ENCODE measurements at regions not wholly inside any gene's neighbourhood (a gene's known extent, or its start where the extent isn't known, plus 50 kb on each side); places are given as distances from the start of the nearest gene placed in this dataset.
"Not testable (repeated sequence)": the region's sequence is repeated elsewhere in the genome, so short reads cannot be mapped to it uniquely, and the experiment has no call there.

DNA sequence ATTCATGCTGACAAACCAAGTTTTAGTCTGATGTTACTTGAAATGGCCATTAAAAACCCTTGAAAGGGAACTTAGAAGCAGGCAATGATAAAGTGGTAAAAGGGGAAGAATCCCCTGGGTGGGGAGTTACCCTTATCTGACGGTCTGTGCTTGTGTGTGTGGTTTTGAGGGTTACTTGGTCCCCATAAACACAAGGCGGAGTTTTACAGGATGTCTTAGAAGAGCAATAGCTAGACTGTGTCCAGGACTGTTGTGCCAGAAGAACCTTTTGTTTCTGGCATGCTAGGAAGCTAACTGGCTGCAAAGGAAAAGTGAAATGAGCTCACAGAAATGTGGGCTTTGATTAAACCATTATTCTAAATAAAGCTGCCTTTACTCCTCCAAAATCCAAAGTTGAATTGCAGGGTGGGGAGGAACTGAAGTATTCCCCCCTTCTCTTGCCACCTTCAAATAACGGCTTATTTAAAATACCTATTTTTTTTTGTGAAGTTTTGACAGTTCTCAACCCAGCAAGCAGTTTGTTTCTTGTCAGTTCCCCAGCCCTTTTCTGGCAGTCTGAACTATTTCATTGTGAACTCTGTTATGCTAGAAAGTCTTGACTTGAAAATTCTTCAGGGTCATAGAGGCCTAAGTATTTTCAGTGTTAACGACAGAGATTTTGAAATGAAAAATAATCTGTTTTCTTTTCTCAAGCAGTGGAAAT lies 443.5 kb downstream of the OTOL1 start:
- Mint-ChIP-seq H3K27me3 (ENCODE audit: low read depth) (no peaks in the 10 kb centered on the region), H3K4me3 (no peak overlapping the region), H3K36me3 (ENCODE audit: insufficient read depth in 2 of 2) (no peaks in the 10 kb centered on the region), H3K9me3 (peaks cover 3 to 11% of the 10 kb centered on the region in 2 donors), H3K4me1 (ENCODE audit: low read depth) (no peaks in the 10 kb centered on the region), H3K27ac (no peak overlapping the region)
- DNase-seq (no peak), ATAC-seq (replicated peaks in 1 of 2) (no peak)

DNA sequence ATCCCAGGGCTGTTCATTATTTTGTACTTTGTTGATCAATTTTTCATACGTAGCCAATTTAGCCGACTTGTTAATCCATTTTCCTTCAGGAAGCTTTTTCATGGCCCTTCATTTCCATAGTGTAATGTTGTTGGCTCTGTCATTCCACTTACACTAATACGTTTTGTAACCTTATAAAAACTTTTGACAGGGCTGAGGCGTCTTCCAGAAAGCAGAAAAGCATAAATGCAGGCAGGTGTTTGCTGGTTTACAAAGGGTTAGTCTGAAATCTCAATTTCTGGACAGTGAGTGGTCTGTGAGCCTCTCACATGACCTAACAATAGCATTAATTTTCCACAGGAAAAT lies 444.0 kb downstream of the OTOL1 start:
- Mint-ChIP-seq H3K27ac (no peak overlapping the region), H3K4me1 (ENCODE audit: low read depth) (no peaks in the 10 kb centered on the region), H3K36me3 (ENCODE audit: insufficient read depth in 2 of 2) (no peaks in the 10 kb centered on the region), H3K4me3 (no peak overlapping the region), H3K27me3 (ENCODE audit: low read depth) (no peaks in the 10 kb centered on the region), H3K9me3 (peaks cover 7 to 10% of the 10 kb centered on the region in 2 donors)
- ATAC-seq (replicated peaks in 1 of 2) (no peak), DNase-seq (no peak)

DNA sequence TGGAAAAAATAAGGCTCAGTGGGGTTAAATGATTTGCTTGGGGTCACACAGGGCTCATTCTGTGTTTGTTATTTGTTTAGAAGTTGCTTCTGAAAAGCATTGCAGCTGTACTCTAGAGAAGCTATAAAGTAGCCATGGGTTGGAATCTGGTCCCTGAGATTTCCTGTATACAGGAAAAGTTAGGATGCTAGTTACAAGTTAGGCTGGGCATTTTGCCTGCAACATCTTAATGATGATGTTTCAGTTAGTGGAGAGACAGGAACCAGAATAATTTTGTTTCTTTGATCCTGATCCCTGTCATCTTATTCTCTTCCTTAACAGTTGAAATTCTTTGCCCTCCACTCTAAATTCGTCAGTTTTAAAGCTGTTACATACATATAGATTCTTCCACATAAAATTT lies 445.3 kb downstream of the OTOL1 start:
- H3K27ac Mint-ChIP-seq = no peak overlapping the region

DNA sequence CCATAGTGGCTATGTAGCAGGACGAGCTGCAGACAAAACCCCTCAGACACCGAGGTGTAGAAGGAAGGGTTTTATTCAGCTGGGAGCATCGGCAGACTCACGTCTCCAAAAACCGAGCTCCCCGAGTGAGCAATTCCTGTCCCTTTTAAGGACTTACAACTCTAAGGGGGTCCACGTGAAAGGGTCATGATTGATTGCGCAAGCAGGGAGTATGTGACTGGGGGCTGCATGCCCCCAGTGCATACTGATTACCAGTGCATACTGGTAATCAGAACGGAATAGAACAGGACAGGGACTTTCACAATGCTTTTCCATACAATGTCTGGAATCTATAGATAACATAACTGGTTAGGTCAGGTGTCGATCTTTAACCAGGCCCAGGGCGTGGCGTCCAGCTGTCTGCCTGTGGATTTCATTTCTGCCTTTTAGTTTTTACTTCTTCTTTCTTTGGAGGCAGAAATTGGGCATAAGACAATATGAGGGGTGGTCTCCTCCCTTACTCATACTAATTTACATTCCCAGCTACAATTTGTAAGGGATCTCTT lies 447.3 kb downstream of the OTOL1 start:
- DNase-seq; H3K9me3 Mint-ChIP-seq; H3K4me1 Mint-ChIP-seq (ENCODE audit: low read depth); H3K27ac Mint-ChIP-seq; H3K27me3 Mint-ChIP-seq (ENCODE audit: low read depth); H3K36me3 Mint-ChIP-seq (ENCODE audit: insufficient read depth in 2 of 2); ATAC-seq (replicated peaks in 1 of 2); H3K4me3 Mint-ChIP-seq: not testable (repeated sequence)

More for the DNA sequence above, 445.3 kb downstream of the OTOL1 start:
- Mint-ChIP-seq H3K27me3 (ENCODE audit: low read depth) (no peaks in the 10 kb centered on the region), H3K9me3 (peaks cover 6 to 7% of the 10 kb centered on the region in 2 donors), H3K36me3 (ENCODE audit: insufficient read depth in 2 of 2) (no peaks in the 10 kb centered on the region), H3K4me1 (ENCODE audit: low read depth) (no peaks in the 10 kb centered on the region), H3K4me3 (no peak overlapping the region)
- DNase-seq (no peak), ATAC-seq (replicated peaks in 1 of 2) (no peak)

DNA sequence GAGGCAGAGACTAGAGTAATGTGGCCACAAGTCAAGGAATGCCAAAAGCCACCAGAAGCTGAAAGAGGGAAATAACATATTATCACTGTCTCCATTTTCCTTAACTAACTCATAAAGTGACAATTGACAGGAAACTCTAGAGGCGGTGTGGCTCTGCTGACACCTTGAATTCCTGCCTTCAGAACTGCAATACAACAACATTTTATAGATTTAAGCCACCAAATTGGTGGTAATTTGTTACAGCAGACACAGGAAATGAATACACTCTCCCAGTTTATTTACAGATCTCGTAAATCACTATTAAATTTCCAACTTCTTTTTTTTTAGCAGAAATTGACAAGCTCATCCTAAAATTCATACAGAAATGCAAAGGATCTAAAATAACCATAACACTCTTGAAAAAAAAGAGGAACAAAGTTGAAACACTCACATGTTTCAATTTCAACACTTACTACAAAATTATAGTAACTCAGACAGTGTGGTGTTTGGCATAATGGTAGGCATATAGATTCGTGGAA lies 449.9 kb downstream of the OTOL1 start:
- Mint-ChIP-seq H3K27me3 (ENCODE audit: low read depth) (no peaks in the 10 kb centered on the region), H3K36me3 (ENCODE audit: insufficient read depth in 2 of 2) (no peaks in the 10 kb centered on the region), H3K4me3 (no peak overlapping the region), H3K9me3 (peaks cover 6 to 9% of the 10 kb centered on the region in 2 donors), H3K4me1 (ENCODE audit: low read depth) (no peaks in the 10 kb centered on the region), H3K27ac (no peak overlapping the region)
- ATAC-seq (replicated peaks in 1 of 2) = no peak
- no peak for DNase-seq

DNA sequence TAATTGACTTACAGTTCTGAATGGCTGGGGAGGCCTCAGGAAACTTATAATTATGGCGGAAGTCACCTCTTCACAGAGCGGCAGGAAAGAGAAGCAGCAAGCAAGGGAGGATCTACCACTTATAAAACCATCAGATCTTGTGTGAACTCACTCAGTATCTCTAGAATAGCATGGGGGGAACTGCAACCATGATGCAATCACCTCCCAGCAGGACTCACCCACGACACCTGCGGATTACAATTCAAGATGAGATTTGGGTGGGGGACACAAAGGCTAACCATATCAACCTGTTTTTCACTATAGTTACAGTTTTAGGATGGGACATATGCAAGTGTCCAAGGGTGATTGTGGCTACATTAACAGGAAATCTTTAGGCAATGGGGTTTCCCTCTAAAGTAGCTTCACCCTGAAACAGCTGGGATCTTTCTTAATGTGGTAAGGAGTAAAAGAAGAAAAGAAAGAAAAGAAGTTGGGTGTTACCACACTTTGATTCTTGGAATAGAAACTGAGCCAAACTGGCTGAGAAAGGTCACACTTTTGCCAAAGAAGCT lies 453.8 kb downstream of the OTOL1 start:
- Mint-ChIP-seq H3K4me3 (no peak overlapping the region), H3K4me1 (ENCODE audit: low read depth) (no peaks in the 10 kb centered on the region), H3K36me3 (ENCODE audit: insufficient read depth in 2 of 2) (no peaks in the 10 kb centered on the region), H3K27ac (no peak overlapping the region), H3K9me3 (peaks cover 3 to 8% of the 10 kb centered on the region in 2 donors), H3K27me3 (ENCODE audit: low read depth) (no peaks in the 10 kb centered on the region)
- no peak for DNase-seq
- ATAC-seq (replicated peaks in 1 of 2) = no peak

DNA sequence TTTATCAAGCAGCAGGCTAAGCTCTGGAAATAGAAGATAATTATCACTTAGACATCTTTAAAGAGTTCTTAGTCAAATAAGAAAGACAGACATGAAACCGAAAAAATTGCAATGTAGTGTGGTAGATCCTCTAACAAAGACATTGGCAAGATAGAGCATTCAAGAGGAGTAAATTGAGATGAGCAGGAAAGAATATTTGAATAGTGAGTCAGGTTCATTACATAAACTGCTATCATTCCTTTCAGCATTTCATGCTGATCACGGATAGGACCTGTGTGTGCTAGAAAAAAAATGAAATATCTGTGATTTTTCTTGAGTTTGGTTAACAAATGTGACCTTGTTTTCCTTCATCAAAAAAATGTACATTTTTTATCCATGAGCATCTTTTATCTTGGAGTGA lies 460.9 kb downstream of the OTOL1 start:
- DNase-seq = no peak
- no peaks in the 10 kb centered on the region for H3K27me3 Mint-ChIP-seq (ENCODE audit: low read depth)
- no peak overlapping the region for H3K4me3 Mint-ChIP-seq
- H3K27ac Mint-ChIP-seq = no peak overlapping the region
- H3K9me3 Mint-ChIP-seq = peaks cover 1 to 2% of the 10 kb centered on the region in 2 donors
- H3K4me1 Mint-ChIP-seq (ENCODE audit: low read depth) = no peaks in the 10 kb centered on the region
- ATAC-seq (replicated peaks in 1 of 2) = no peak
- no peaks in the 10 kb centered on the region for H3K36me3 Mint-ChIP-seq (ENCODE audit: insufficient read depth in 2 of 2)

DNA sequence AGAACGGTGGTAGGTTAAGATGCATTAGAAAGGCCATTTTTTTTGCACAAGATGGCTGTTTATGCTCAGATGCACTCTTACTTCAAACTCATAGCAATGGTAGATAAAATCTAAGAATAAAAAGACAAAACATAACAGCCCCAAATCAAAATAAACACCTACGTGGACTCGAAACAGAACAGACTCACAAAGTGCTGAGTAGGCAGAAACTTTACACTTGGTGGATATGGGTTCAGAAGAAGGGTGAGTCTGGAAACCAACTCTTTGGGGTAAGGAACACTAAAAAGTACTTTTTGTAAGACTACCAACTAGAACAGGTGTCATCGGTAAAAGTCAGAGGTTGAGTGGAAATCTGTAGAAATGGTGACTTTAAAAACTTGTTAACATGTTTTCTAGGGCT lies 468.2 kb downstream of the OTOL1 start:
- DNase-seq (no peak), ATAC-seq (replicated peaks in 1 of 2) (no peak)
- Mint-ChIP-seq H3K27me3 (ENCODE audit: low read depth) (no peaks in the 10 kb centered on the region), H3K9me3 (peaks cover 8% of the 10 kb centered on the region in 2 donors), H3K36me3 (ENCODE audit: insufficient read depth in 2 of 2) (no peaks in the 10 kb centered on the region), H3K4me3 (no peak overlapping the region), H3K27ac (no peak overlapping the region), H3K4me1 (ENCODE audit: low read depth) (no peaks in the 10 kb centered on the region)

DNA sequence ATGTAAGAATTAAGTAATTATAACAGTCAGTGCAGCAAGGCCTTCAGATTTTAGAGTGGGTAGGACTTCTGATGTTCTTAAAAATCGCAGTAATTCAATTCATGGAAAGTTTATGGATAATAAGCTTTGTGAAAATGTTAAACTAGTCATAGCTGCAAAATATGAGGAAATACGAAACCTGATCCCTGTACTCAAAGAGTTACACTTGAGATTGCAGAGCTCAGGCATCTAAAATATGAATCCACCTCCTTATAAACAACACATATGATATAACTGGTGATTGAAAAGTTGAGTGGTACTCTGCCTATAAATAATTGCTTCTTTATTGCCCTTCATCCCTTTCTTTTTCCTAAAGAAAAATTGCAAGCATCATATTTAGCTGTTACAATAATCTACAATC lies 473.3 kb downstream of the OTOL1 start:
- Mint-ChIP-seq H3K36me3 (ENCODE audit: insufficient read depth in 2 of 2) (no peaks in the 10 kb centered on the region), H3K9me3 (peaks cover 2 to 3% of the 10 kb centered on the region in 2 donors), H3K27me3 (ENCODE audit: low read depth) (no peaks in the 10 kb centered on the region), H3K4me1 (ENCODE audit: low read depth) (no peaks in the 10 kb centered on the region), H3K4me3 (no peak overlapping the region), H3K27ac (no peak overlapping the region)
- ATAC-seq (replicated peaks in 1 of 2) (no peak), DNase-seq (no peak)

DNA sequence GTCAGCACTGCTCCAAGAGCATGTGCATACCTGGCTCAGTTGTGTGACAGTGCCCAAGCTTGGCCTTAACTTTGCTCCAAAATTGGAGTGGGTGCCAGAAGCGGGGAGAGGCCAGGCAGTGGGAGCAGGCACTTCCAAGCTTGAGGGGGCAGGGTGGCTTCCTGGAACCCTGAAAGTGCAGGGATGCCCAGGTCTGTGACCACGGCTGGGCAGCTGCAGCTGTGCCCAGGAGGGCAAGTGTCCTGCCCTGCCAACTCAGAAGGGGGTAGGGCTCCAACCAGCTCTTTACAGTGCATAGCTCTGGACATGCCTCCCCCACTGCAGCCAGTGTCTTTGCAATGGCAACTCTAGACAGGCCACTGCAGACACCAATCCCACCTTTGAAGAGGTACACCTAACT lies 478.6 kb downstream of the OTOL1 start:
- no peak overlapping the region for H3K27ac Mint-ChIP-seq
- H3K4me1 Mint-ChIP-seq (ENCODE audit: low read depth) = no peaks in the 10 kb centered on the region
- H3K9me3 Mint-ChIP-seq = peaks cover 0 to 2% of the 10 kb centered on the region in 2 donors
- no peak overlapping the region for H3K4me3 Mint-ChIP-seq
- ATAC-seq (replicated peaks in 1 of 2) (no peak), DNase-seq (no peak)
- H3K27me3 Mint-ChIP-seq (ENCODE audit: low read depth) = no peaks in the 10 kb centered on the region
- H3K36me3 Mint-ChIP-seq (ENCODE audit: insufficient read depth in 2 of 2) = no peaks in the 10 kb centered on the region

DNA sequence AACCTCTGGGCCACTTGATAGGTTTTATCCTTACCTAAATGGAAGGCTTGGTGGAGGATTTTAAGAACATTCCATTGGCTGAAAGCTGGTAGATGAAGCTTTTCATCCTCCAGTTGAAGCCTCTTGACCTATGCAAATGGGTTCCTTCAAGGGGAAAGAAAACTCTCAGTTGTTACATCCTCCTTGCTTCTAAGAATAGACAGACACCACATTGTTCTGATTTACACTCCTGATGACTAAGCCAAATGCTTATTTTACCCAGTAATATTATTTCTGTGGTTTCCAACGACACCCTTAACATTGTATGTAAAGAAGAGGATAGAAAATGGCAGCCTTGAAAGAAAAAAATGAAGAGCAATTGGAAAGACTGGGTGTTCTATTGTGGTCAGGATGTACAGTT lies 480.5 kb downstream of the OTOL1 start:
- H3K9me3 Mint-ChIP-seq = peaks cover 0 to 2% of the 10 kb centered on the region in 2 donors
- DNase-seq (no peak), ATAC-seq (replicated peaks in 1 of 2) (no peak)
- H3K4me3 Mint-ChIP-seq = no peak overlapping the region
- H3K27ac Mint-ChIP-seq = no peak overlapping the region
- H3K4me1 Mint-ChIP-seq (ENCODE audit: low read depth) = no peaks in the 10 kb centered on the region
- H3K27me3 Mint-ChIP-seq (ENCODE audit: low read depth) = no peaks in the 10 kb centered on the region
- no peaks in the 10 kb centered on the region for H3K36me3 Mint-ChIP-seq (ENCODE audit: insufficient read depth in 2 of 2)

DNA sequence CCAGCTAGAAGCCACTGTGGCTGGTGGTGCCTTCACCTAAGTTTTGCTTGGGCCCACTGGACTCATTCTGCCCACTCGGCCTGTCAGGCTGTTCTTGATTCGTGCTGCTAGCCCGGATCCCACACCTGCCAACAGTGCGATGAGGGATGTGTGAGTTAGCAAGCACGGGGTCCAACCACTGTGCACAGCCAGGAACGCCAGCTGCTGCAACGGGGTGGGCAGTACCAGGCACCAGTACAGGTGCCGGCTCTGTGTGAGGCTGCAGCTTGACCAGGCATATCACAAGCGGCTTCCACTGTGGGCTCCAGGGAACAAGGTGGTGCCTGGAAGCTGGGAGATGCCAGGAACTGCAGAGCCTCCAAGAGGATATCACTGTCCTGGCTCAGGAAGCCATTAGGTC lies 481.2 kb downstream of the OTOL1 start:
- Mint-ChIP-seq H3K27ac (no peak overlapping the region), H3K36me3 (ENCODE audit: insufficient read depth in 2 of 2) (no peaks in the 10 kb centered on the region), H3K9me3 (peaks cover 0 to 2% of the 10 kb centered on the region in 2 donors), H3K4me1 (ENCODE audit: low read depth) (no peaks in the 10 kb centered on the region), H3K4me3 (no peak overlapping the region), H3K27me3 (ENCODE audit: low read depth) (no peaks in the 10 kb centered on the region)
- DNase-seq (no peak), ATAC-seq (replicated peaks in 1 of 2) (no peak)

DNA sequence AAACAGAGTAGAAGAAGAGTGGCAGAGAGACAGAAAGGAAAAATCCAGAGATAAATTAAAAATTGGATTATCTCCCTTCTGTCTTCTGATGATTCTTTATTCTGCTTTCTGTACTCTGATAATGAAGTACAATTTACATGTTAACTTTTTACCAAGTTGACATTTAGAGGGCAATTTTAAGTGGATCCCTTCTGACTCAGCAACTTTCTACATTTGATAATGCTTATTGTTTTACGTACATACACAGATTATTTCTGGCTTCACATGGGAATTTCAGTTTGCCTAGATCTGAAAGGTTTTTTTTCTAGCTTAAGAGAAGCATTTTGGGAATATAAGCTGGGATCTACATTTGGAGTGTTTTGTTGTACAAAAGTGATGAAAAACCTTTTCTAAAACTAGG lies 491.3 kb downstream of the OTOL1 start:
- Mint-ChIP-seq H3K27me3 (ENCODE audit: low read depth) (no peaks in the 10 kb centered on the region), H3K4me3 (no peak overlapping the region), H3K4me1 (ENCODE audit: low read depth) (no peaks in the 10 kb centered on the region), H3K9me3 (peaks cover 0 to 4% of the 10 kb centered on the region in 2 donors), H3K36me3 (ENCODE audit: insufficient read depth in 2 of 2) (no peaks in the 10 kb centered on the region), H3K27ac (no peak overlapping the region)
- no peak for DNase-seq
- no peak for ATAC-seq (replicated peaks in 1 of 2)

DNA sequence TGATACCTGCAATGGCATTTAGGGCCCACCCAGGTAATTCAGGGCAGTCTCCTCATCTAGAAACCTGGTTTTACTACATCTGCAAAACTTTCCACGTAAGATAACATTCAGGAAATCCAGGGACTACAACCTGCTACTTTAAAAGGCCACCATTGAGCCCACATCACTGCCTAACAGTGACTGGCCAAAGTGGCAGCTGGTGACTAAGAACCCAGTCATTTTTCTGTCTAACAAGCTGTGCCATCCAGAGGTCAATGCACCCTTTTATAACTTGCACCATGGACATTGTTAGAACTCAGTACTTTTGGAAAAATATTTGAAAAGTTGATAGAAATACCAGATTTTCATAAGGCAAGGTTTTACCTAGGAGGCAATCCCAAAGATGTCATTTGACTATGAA lies 492.4 kb downstream of the OTOL1 start:
- Mint-ChIP-seq H3K36me3 (ENCODE audit: insufficient read depth in 2 of 2) (no peaks in the 10 kb centered on the region), H3K27me3 (ENCODE audit: low read depth) (no peaks in the 10 kb centered on the region), H3K9me3 (peaks cover 0 to 4% of the 10 kb centered on the region in 2 donors), H3K27ac (no peak overlapping the region), H3K4me3 (no peak overlapping the region), H3K4me1 (ENCODE audit: low read depth) (no peaks in the 10 kb centered on the region)
- ATAC-seq (replicated peaks in 1 of 2) (no peak), DNase-seq (no peak)

All from activated T-cell treated with anti-CD3 and anti-CD28 coated beads, Interleukin-2, amount 50 U/mL, for 72 hours (primary cell).